GM18909 (cell line): ENCODE measurements at regions not wholly inside any gene's neighbourhood (a gene's known extent, or its start where the extent isn't known, plus 50 kb on each side); places are given as distances from the start of the nearest gene placed in this dataset.
"Not testable (repeated sequence)": the region's sequence is repeated elsewhere in the genome, so short reads cannot be mapped to it uniquely, and the experiment has no call there.

ENCODE experiments used
- ATAC-seq: cut with Tn5 transposase; IDR thresholded peaks from one replicate; pipeline ENCODE4 v1.9.1; 2021; ENCODE audit warnings: mild to moderate bottlenecking; ENCODE audit not compliant: unreplicated experiment, poor library complexity

GRCh38 chr10:2236876-2237275 lies 499.6 kb upstream of the ADARB2 start:
- ATAC-seq: no peak

GRCh38 chr10:2232479-2232878 lies 495.2 kb upstream of the ADARB2 start:
- no peak for ATAC-seq

GRCh38 chr10:2230478-2230877 lies 493.2 kb upstream of the ADARB2 start:
- ATAC-seq: no peak

- ATAC-seq: no peak
These were observed 491.1 kb upstream of the ADARB2 start for GRCh38 chr10:2228320-2228901.

- no peak for ATAC-seq
These were observed 488.3 kb upstream of the ADARB2 start for GRCh38 chr10:2225609-2226008.

GRCh38 chr10:2223548-2224320 lies 486.4 kb upstream of the ADARB2 start:
- ATAC-seq: no peak

- ATAC-seq: no peak
These were observed 485.3 kb upstream of the ADARB2 start for GRCh38 chr10:2222631-2223030.

GRCh38 chr10:2214805-2215204 lies 477.5 kb upstream of the ADARB2 start:
- ATAC-seq: no peak

- ATAC-seq: no peak
These were observed 476.8 kb upstream of the ADARB2 start for GRCh38 chr10:2214092-2214491.

GRCh38 chr10:2212244-2212834 lies 475.0 kb upstream of the ADARB2 start:
- no peak for ATAC-seq

- ATAC-seq: no peak
These were observed 472.8 kb upstream of the ADARB2 start for GRCh38 chr10:2210088-2210487.

- no peak for ATAC-seq
These were observed 470.8 kb upstream of the ADARB2 start for GRCh38 chr10:2208106-2208505.

- no peak for ATAC-seq
These were observed 470.1 kb upstream of the ADARB2 start for GRCh38 chr10:2207246-2207922.

GRCh38 chr10:2205406-2205805 lies 468.1 kb upstream of the ADARB2 start:
- ATAC-seq: no peak

GRCh38 chr10:2202401-2202800 lies 465.1 kb upstream of the ADARB2 start:
- ATAC-seq: no peak

GRCh38 chr10:2201534-2202099 lies 464.3 kb upstream of the ADARB2 start:
- no peak for ATAC-seq

- ATAC-seq: no peak
These were observed 460.3 kb upstream of the ADARB2 start for GRCh38 chr10:2197663-2198062.

GRCh38 chr10:2196272-2196671 lies 458.9 kb upstream of the ADARB2 start:
- ATAC-seq: no peak

GRCh38 chr10:2189356-2189755 lies 452.0 kb upstream of the ADARB2 start:
- not testable (repeated sequence) for ATAC-seq

GRCh38 chr10:2188371-2188770 lies 451.0 kb upstream of the ADARB2 start:
- ATAC-seq: no peak

- ATAC-seq: no peak
These were observed 436.0 kb upstream of the ADARB2 start for GRCh38 chr10:2173327-2173726.
